HL-60 (cell line): ENCODE measurements at regions not wholly inside any gene's neighbourhood (a gene's known extent, or its start where the extent isn't known, plus 50 kb on each side); places are given as distances from the start of the nearest gene placed in this dataset.

ENCODE experiments used
- DNase-seq, 2 experiments: peaks; one replicate each; pipeline ENCODE4 v3.0.0-alpha.2; 2010 to 2020; ENCODE audit warnings: low read depth in 1 of 2, low spot score in 1 of 2
- H3K27ac ChIP-seq: fragments of 250-450 bp; sonication (Bioruptor Pico); replicated peaks from 2 replicates; pipeline ENCODE4 v1.5.1; 2020; ENCODE audit warnings: mild to moderate bottlenecking, moderate library complexity
- H3K27me3 ChIP-seq: fragments of 250-450 bp; sonication (Bioruptor Pico); 2 replicates; pipeline ENCODE4 v1.5.1; 2021; ENCODE audit warnings: mild to moderate bottlenecking, moderate library complexity; ENCODE audit not compliant: insufficient read depth, poor library complexity, severe bottlenecking
- H3K4me3 ChIP-seq: replicated peaks from 2 replicates; pipeline ENCODE4 v1.5.1; 2011; ENCODE audit warnings: mild to moderate bottlenecking, control low read depth, low read length; ENCODE audit not compliant: insufficient read depth
- GABPA ChIP-seq: IDR thresholded peaks from 2 replicates; pipeline ENCODE4 v1.6.1; 2012; ENCODE audit warnings: low read depth
- POLR2AphosphoS5 ChIP-seq: IDR thresholded peaks from 2 replicates; pipeline ENCODE4 v1.6.1; 2012; ENCODE audit warnings: low read depth
- SPI1 ChIP-seq: IDR thresholded peaks from 2 replicates; pipeline ENCODE4 v1.6.1; 2012; ENCODE audit warnings: low read depth, mild to moderate bottlenecking, borderline replicate concordance
- TF ChIP-seq, protein P1 (sequence below): IDR thresholded peaks from one replicate; pipeline ENCODE4 v1.5.1; 2011; ENCODE audit warnings: low read length, control low read depth, inconsistent platforms; ENCODE audit not compliant: insufficient read depth
- TF ChIP-seq, protein P2 (sequence below): IDR thresholded peaks from 2 replicates; pipeline ENCODE4 v1.6.1; 2012; ENCODE audit warnings: low read depth; ENCODE audit not compliant: insufficient replicate concordance

DNA sequence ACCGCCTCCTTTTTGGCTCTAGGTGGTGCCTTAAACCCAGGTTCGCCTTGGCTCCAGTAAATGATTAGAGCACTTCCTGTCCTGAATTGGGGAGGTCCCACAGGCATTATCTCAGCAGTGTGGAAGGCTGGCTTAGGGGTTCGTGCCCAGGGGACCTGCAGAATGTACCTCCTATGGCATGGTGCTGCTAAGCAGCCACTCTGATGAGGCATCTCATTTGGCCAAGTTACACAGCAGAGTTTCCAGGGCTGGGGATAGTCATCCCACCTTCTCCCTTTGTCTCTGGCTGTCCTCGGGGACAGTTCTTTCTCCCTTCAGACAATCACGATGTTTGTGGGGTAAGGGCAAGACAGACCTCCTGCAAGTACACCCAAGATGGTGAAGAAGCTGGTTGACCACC lies 371.2 kb downstream of the VPS13C start:
- TF ChIP-seq, protein P1, sequence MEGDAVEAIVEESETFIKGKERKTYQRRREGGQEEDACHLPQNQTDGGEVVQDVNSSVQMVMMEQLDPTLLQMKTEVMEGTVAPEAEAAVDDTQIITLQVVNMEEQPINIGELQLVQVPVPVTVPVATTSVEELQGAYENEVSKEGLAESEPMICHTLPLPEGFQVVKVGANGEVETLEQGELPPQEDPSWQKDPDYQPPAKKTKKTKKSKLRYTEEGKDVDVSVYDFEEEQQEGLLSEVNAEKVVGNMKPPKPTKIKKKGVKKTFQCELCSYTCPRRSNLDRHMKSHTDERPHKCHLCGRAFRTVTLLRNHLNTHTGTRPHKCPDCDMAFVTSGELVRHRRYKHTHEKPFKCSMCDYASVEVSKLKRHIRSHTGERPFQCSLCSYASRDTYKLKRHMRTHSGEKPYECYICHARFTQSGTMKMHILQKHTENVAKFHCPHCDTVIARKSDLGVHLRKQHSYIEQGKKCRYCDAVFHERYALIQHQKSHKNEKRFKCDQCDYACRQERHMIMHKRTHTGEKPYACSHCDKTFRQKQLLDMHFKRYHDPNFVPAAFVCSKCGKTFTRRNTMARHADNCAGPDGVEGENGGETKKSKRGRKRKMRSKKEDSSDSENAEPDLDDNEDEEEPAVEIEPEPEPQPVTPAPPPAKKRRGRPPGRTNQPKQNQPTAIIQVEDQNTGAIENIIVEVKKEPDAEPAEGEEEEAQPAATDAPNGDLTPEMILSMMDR, result no peak
- TF ChIP-seq SPI1 (no peak), POLR2AphosphoS5 (no peak), GABPA (no peak)
- TF ChIP-seq, protein P2, sequence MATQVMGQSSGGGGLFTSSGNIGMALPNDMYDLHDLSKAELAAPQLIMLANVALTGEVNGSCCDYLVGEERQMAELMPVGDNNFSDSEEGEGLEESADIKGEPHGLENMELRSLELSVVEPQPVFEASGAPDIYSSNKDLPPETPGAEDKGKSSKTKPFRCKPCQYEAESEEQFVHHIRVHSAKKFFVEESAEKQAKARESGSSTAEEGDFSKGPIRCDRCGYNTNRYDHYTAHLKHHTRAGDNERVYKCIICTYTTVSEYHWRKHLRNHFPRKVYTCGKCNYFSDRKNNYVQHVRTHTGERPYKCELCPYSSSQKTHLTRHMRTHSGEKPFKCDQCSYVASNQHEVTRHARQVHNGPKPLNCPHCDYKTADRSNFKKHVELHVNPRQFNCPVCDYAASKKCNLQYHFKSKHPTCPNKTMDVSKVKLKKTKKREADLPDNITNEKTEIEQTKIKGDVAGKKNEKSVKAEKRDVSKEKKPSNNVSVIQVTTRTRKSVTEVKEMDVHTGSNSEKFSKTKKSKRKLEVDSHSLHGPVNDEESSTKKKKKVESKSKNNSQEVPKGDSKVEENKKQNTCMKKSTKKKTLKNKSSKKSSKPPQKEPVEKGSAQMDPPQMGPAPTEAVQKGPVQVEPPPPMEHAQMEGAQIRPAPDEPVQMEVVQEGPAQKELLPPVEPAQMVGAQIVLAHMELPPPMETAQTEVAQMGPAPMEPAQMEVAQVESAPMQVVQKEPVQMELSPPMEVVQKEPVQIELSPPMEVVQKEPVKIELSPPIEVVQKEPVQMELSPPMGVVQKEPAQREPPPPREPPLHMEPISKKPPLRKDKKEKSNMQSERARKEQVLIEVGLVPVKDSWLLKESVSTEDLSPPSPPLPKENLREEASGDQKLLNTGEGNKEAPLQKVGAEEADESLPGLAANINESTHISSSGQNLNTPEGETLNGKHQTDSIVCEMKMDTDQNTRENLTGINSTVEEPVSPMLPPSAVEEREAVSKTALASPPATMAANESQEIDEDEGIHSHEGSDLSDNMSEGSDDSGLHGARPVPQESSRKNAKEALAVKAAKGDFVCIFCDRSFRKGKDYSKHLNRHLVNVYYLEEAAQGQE, result no peak
- Histone ChIP-seq H3K4me3 (no peak overlapping the region), H3K27ac (no peak overlapping the region), H3K27me3 (no peaks in the 10 kb centered on the region)
- DNase-seq, result no peak

DNA sequence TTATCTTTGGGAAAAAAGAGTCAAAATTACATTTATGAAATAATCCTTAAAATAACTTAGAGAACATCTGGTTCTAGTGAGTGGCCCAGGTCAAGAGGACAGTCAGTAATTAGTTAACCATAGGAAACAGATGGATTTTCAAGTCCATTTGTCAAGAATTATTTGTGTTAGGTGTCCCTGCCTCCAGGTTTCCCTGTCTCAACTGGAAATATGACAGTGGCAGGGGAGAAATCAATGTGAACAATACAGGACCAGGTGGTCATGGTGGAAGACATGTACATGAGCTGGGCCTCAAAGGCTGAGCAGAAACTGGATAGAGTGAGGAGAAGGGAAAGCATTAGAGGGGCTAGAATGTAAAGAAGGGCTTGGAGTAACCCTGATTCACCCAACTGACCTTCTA lies 372.6 kb downstream of the VPS13C start:
- no peak overlapping the region for H3K4me3 ChIP-seq
- no peak for DNase-seq
- TF ChIP-seq, protein P1, result no peak
- no peak for TF ChIP-seq POLR2AphosphoS5
- TF ChIP-seq SPI1, result no peak
- TF ChIP-seq, protein P2, result no peak
- no peak for TF ChIP-seq GABPA
- no peaks in the 10 kb centered on the region for H3K27me3 ChIP-seq
- no peak overlapping the region for H3K27ac ChIP-seq

DNA sequence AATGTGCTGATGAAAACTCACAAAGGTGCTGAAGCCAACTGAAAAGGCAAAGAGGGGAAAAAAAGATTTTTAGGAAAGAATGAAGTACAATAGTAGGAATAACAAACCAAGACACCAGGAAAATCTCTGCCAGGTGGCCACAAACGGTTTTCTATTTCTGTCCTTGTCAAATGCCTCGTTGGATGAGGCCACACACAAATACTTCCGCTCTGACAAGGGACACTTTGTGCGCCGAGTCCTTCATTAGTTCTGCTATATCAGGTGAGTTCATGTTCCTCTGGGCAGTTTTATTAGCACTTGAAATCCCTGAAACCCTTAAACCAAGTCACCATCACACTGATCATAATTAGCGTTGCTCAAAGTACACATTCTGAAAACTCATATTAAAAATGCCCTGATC lies 373.1 kb downstream of the VPS13C start:
- TF ChIP-seq, protein P1, result no peak
- TF ChIP-seq, protein P2, result no peak
- TF ChIP-seq POLR2AphosphoS5 (no peak), SPI1 (no peak), GABPA (no peak)
- no peaks in the 10 kb centered on the region for H3K27me3 ChIP-seq
- H3K4me3 ChIP-seq, result no peak overlapping the region
- DNase-seq, result no peak
- H3K27ac ChIP-seq, result no peak overlapping the region
